Body of pancreas (tissue), 4 donors: ENCODE measurements at regions not wholly inside any gene's neighbourhood (a gene's known extent, or its start where the extent isn't known, plus 50 kb on each side); places are given as distances from the start of the nearest gene placed in this dataset.

Source experiments
- ATAC-seq: fragments of 150-250 bp; one replicate; pipeline ENCODE4 v1.9.1; 2016
- DNase-seq, 4 donors: peaks; one replicate each; pipeline ENCODE4 v3.0.0-alpha.2; 2019
- H3K27ac ChIP-seq, 4 donors: fragments of 200-600 bp; sonication (generic); 1 replicate in 3 of 4; 2 replicates in 1 of 4; pipeline versions ENCODE4 v1.5.1 to v1.6.1; 2016 to 2019; ENCODE audit warnings: mild to moderate bottlenecking in 1 of 4, mixed read lengths in 1 of 4, moderate library complexity in 1 of 4
- H3K27me3 ChIP-seq, 2 donors: fragments of 200-600 bp; sonication (generic); one replicate each; pipeline ENCODE4 v1.6.0; 2016; ENCODE audit warnings: mild to moderate bottlenecking in 1 of 2
- H3K36me3 ChIP-seq, 2 donors: fragments of 200-600 bp; sonication (generic); replicated peaks in 1 of 2; 2 replicates each; pipeline ENCODE4 v1.5.1; 2016; ENCODE audit warnings: low read depth in 2 of 2; ENCODE audit not compliant: insufficient read depth in 1 of 2
- H3K4me1 ChIP-seq: fragments of 200-600 bp; sonication (generic); one replicate; pipeline ENCODE4 v1.6.0; 2016
- H3K4me3 ChIP-seq, 2 donors: fragments of 200-600 bp; sonication (generic); 1 replicate in 1 of 2; 2 replicates in 1 of 2; pipeline ENCODE4 v1.5.1; 2016 to 2019
- H3K9me3 ChIP-seq, 3 donors: fragments of 200-600 bp; sonication (generic); 1 replicate in 2 of 3; 2 replicates in 1 of 3; pipeline ENCODE4 v1.5.1; 2016
- POLR2A ChIP-seq, 3 donors: fragments of 450-650 bp; IDR thresholded peaks; one replicate each; pipeline ENCODE4 v1.6.1; 2016; ENCODE audit warnings: antibody characterized with exemption in 3 of 3, mild to moderate bottlenecking in 2 of 3
- WGBS, 2 donors: methylation state at CpG; one replicate each; pipeline ENCODE4 v1.1.5; 2017; 5-methylcytosine and 5-hydroxymethylcytosine counted together
- intact Hi-C: fragments of 100-400 bp; cut with DNase I; formaldehyde crosslinking; loops from one replicate; pipeline ENCODE4 v1.15.1; 2023
- TF ChIP-seq, protein P1 (sequence below), 7 experiments: fragments of 450-650 bp in 4 of 7; fragments of 200-600 bp in 3 of 7; sonication (generic) in 3 of 7; IDR thresholded peaks; one replicate each; pipeline ENCODE4 v1.5.1; 2016 to 2019; ENCODE audit warnings: antibody characterized with exemption in 7 of 7

DNA sequence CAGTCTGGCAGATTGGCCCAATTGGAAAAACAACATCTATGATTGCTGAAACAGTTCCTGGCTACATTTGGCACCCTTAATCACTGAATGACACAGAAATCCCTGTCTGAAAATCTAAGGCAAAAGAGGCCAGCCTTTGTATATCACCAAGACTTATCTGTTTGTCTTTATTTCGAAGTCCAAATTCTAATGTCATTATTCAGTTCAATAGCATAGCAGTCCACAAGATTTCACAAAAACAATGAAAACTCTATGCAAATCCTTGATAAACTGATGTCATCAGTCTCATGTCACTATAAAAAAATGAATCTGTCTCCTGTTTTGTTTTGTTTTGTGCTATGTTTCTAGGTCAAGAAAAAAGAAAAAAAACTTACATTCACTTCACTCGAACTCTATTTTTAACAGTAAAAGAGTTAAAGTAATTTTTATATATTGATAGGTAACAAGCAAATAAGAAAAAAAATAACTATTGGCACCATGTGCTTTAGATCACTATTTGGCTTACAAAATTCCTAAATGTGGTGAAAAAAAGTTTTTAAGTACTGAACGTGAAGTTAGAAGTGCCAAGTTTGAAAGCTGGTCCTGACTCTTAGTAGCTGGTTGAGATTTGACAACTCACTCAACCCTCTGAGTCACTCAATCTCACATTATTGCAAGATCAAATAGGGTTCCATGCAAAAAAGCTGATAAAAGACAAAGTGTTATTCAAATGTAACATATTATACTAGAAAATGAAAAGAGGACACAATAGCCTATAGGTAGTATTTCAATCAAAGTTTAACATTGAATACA is 359.3 kb downstream of the IRS1 start:
- Histone ChIP-seq H3K4me3 (no peak overlapping the region), H3K36me3 (no peaks in the 10 kb centered on the region), H3K27me3 (no peaks in the 10 kb centered on the region), H3K27ac (no peak overlapping the region), H3K4me1 (no peaks in the 10 kb centered on the region), H3K9me3 (no peaks in the 10 kb centered on the region)
- 52 to 58% methylated on average over 3 of the region's 3 CpGs for WGBS, 2 donors
- intact Hi-C loops: no loop called here
- DNase-seq: no peak
- no peak for ATAC-seq
- no peak for TF ChIP-seq POLR2A (IDR thresholded peaks at IDR 0.05)

DNA sequence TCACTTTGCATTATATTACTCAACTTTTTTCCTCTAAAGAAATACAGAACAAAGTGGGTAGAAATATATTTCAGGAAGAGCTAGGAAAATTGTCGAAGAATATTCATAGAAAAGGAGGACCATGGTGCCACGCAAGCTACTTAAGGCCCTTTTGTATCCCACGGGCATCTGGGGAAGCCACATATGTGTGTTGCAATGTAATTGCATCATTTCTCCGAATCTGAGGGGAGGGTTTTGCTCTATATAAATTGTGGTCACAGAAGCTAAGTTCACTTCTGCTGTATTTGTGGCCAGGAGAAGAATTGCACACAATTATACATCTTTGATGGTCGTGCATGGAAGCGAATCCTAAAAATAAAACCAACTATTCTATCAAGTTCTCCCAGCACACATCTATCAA is 360.3 kb downstream of the IRS1 start:
- WGBS, 2 donors: 71 to 82% methylated on average over 6 of the region's 6 CpGs
- H3K4me3 ChIP-seq: no peak overlapping the region
- TF ChIP-seq POLR2A (IDR thresholded peaks at IDR 0.05): no peak
- TF ChIP-seq, protein P1, sequence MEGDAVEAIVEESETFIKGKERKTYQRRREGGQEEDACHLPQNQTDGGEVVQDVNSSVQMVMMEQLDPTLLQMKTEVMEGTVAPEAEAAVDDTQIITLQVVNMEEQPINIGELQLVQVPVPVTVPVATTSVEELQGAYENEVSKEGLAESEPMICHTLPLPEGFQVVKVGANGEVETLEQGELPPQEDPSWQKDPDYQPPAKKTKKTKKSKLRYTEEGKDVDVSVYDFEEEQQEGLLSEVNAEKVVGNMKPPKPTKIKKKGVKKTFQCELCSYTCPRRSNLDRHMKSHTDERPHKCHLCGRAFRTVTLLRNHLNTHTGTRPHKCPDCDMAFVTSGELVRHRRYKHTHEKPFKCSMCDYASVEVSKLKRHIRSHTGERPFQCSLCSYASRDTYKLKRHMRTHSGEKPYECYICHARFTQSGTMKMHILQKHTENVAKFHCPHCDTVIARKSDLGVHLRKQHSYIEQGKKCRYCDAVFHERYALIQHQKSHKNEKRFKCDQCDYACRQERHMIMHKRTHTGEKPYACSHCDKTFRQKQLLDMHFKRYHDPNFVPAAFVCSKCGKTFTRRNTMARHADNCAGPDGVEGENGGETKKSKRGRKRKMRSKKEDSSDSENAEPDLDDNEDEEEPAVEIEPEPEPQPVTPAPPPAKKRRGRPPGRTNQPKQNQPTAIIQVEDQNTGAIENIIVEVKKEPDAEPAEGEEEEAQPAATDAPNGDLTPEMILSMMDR (IDR thresholded peaks at IDR 0.05): no peak
- H3K4me1 ChIP-seq: no peaks in the 10 kb centered on the region
- DNase-seq (no peak), ATAC-seq (no peak)
- intact Hi-C loops: no loop called here
- H3K9me3 ChIP-seq: no peaks in the 10 kb centered on the region
- no peaks in the 10 kb centered on the region for H3K36me3 ChIP-seq
- no peaks in the 10 kb centered on the region for H3K27me3 ChIP-seq
- no peak overlapping the region for H3K27ac ChIP-seq

DNA sequence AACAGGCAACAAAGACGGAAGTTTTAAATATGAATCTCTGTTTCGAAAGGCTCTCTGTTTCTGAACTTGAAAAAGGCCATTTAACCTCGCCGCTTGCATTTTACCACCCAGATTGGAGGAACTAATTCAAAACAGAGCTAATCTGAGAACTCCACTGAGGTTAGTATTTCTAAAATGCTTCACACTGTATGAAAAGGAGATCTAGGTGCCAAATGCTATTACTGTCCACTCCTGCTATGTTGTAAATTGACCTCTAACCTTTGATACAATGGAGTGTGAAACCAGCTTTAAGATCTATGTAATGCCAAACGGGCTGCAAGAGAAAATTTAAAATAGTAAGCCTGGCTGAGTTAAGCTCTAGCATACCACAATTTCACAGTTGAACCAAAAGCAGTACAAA is 364.5 kb downstream of the IRS1 start:
- Histone ChIP-seq H3K4me1 (no peaks in the 10 kb centered on the region), H3K4me3 (no peak overlapping the region), H3K27me3 (no peaks in the 10 kb centered on the region), H3K27ac (no peak overlapping the region), H3K36me3 (no peaks in the 10 kb centered on the region), H3K9me3 (no peaks in the 10 kb centered on the region)
- intact Hi-C loops: no loop called here
- no peak for ATAC-seq
- DNase-seq: no peak
- WGBS, 2 donors: 67 to 76% methylated on average over 5 of the region's 5 CpGs
- TF ChIP-seq, protein P1 (IDR thresholded peaks at IDR 0.05): no peak
- TF ChIP-seq POLR2A (IDR thresholded peaks at IDR 0.05): no peak

DNA sequence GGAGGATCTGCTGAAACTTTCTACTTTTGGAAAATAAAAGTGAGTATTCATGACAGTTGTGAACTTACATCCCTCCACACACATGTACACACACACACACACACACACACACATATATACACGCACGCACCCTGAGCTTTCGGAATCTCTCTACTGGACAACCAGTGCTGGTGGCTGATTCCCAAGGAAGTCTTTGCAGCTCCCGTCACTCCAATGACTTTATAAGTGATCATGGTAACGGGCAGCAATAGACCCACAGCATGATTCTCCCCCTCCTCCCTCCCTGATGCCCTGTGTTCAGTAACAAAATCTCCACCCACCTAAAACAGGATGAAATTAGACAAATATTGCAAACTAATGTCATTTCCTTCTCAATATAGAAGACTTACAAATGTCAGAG is 364.9 kb downstream of the IRS1 start:
- 71 to 80% methylated on average over 5 of the region's 5 CpGs for WGBS, 2 donors
- Histone ChIP-seq H3K36me3 (no peaks in the 10 kb centered on the region), H3K27ac (no peak overlapping the region), H3K9me3 (no peaks in the 10 kb centered on the region), H3K4me1 (no peaks in the 10 kb centered on the region), H3K4me3 (no peak overlapping the region), H3K27me3 (no peaks in the 10 kb centered on the region)
- TF ChIP-seq POLR2A (IDR thresholded peaks at IDR 0.05): no peak
- intact Hi-C loops: no loop called here
- ATAC-seq (no peak), DNase-seq (no peak)

DNA sequence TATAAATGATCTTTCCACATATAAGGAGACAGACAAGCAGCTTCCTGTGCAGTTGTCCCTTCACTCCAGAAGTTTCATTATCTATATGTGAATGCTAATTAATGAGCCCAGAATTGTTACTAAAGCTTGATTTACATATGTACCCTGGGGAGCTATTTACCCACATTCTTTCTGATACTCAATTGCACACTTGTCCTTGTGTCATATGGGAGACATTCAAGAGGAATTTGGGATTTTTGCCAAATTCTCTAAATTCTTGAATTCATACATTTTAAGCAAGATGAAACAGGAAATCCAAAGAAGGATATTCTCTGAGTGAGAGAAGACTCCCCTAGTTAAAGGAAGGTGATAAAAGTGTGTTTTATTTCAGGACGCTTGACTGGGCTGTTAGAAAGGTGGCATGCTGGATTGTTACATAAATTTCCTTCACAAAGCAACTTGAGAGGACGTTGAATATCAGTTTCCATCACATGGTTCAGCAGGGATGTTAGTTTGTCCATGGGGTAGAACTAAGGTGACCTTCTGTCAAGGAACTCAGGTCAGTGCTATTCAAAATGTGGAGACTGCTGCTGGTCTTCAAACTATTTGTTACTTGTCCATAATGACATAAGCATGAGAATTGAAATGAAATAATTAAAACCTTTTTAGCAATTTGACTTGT is 368.2 kb downstream of the IRS1 start:
- intact Hi-C loops: no loop called here
- Histone ChIP-seq H3K4me3 (no peak overlapping the region), H3K27ac (no peak overlapping the region), H3K36me3 (no peaks in the 10 kb centered on the region), H3K9me3 (no peaks in the 10 kb centered on the region), H3K4me1 (peaks cover 9% of the 10 kb centered on the region), H3K27me3 (no peaks in the 10 kb centered on the region)
- TF ChIP-seq, protein P1 (IDR thresholded peaks at IDR 0.05): no peak
- TF ChIP-seq POLR2A (IDR thresholded peaks at IDR 0.05): no peak
- no peak for ATAC-seq
- DNase-seq: no peak
- WGBS, 2 donors: 48 to 52% methylated on average over 2 of the region's 2 CpGs
